NCI-H146 (cell line): ENCODE measurements at regions not wholly inside any gene's neighbourhood (a gene's known extent, or its start where the extent isn't known, plus 50 kb on each side); places are given as distances from the start of the nearest gene placed in this dataset.
A peak's percentile ranks its signal among the peaks of the same experiment; 100 is the strongest.

ENCODE experiments used
- DNase-seq: peaks from one replicate; lab custom pipeline; 2025; lab: John Stamatoyannopoulos, UW

DNA sequence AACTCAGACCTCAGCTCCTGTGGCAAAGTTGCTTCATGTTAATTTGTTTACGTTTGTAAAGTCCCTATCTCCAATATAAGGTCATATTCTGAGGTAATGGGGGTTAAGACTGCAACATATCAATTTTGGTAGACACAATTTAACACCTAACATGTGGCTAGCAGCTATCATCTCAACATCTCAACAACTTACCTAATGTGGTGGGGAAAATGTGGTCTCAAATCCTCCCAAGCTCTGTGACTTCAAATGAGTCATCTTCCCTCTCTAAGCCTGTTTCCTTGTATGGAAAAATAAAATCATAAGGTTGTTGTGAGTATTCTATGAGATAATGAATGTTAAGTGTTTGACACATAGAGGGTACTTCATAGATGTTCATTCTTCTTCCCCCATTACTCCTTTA lies 443.3 kb downstream of the CDK5RAP2 start:
- DNase-seq = no peak

DNA sequence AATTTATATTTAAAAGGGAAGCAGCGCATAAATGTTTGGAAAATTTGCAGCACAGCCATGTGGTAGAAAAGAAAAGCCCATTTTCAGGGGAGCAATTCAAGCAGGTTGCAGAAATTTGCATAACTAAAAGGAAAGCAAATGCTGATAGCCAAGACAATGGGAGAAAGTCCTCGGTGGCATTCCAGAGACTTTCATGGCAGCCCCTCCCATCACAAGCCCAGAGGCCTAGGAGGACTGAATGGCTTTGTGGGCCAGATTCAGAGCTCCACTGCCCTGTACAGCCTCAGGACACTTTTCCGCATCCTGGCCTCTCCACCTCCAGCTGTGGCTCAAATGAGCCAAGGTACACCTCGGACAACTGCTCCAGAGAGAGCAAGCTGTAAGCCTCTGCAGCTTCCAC lies 462.9 kb downstream of the CDK5RAP2 start:
- DNase-seq = no peak

DNA sequence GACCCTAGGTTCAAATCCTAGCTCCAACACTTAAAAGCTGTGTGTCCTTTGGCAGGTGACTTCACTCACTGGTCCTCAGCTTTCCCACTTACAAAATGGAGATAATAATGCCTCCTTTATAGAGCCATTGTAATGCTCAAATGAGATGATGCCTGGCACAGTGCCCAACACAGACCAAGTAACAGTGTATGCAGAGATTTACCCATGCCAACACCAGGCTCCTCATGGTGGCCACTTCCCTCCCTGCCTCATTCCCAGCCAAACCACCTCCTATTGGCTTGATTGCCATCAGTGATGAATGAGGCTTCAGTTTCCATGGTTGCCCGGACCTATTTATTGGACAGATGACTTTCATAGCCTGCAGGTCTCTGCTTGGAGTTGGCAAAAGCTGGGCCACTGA lies 469.4 kb downstream of the CDK5RAP2 start:
- DNase-seq = no peak

DNA sequence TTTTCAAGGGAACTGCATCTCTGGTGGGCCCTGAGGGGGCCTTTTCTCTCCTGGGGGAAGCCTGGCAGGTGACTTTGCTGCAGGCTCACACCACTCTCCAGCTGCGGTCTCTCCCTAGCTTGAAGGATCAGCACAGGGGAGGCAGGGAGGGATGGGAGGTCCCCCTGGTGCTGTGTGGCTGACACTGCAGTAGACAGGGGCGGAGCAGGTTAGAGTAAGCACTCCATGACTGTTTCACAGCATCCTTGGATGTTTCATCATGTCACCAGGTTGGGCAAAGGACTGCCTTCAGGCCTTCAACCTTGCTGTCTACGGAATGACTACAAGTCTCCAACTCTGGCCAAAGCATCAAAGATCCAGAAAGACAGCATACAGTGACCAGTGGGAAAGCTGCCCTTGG lies 470.7 kb downstream of the CDK5RAP2 start:
- peak; percentile 16 for DNase-seq

DNA sequence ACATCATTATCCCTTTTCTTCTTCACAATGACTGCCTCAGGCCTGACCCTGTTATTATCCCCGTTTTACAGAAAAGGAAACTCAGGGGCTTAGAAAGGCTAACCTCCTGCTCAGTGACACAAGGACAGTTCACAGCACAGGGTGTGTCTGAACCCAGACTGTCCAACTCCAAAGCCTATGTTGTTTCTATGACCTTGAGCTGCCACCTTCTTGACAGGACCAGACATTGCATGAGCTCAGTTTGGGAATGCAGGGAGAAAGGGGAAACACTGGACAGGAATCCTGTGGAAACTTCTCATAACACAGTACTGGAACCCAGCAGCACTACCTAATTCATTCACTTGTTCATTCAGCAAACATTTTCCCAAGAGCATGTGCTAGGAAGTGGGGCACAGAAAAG lies 472.8 kb downstream of the CDK5RAP2 start:
- DNase-seq = no peak

DNA sequence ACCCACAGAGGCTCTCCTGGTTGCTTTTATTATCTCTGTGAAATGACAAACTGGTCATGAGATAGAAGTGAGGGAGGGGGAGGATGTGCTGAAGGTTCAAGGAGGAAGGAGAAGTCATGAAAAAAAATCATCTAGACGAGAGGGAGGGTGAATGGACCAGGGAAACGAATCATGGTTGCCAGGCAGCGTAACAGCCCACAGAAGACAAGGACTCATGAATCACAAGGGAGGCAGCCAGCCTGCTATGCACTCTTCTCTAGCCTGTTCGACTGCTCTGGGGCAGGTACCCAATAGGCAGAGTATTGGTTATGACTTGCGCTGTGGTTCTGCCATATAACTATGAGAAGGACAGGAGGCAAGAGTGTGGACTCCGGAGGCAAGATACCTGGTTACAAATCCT lies 475.2 kb downstream of the CDK5RAP2 start:
- DNase-seq = no peak

DNA sequence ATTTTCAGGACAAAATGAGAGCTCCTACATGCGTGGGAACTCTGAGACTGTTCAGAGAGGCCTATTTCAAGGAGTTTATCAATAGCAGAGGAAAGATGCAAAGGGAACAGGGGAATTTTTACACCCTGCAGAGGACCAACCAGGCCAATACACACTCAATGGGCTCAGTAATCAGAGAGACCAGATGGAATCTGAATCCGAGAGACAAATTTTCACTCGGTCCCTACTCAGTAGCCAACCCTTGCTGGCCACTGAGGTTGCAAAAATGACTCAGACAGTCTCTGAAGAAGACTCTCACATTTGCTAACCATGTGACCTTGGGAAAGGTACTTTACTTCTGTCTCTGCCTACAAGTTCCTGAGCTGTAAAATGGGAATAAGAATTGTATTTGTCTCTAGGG lies 479.4 kb downstream of the CDK5RAP2 start:
- DNase-seq = no peak

DNA sequence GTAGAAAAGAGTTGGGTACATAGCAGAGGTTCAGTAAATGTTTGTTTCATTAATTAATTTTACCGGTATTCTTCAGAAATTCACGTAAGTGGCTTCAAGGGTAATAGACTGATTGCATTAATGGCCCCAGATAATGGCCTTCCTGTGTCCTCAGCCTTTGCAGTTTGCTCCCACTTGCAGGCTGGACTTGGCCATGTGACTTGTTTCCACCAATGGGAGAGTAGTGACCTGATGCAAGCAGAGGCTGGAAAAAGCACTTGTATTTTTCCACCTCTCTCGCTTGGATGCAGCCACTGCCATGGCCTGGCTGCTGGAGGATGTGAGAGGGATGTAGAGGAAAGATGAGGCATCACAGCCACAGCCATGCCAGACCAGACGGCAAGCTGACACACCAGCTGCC lies 480.9 kb downstream of the CDK5RAP2 start:
- DNase-seq = no peak

DNA sequence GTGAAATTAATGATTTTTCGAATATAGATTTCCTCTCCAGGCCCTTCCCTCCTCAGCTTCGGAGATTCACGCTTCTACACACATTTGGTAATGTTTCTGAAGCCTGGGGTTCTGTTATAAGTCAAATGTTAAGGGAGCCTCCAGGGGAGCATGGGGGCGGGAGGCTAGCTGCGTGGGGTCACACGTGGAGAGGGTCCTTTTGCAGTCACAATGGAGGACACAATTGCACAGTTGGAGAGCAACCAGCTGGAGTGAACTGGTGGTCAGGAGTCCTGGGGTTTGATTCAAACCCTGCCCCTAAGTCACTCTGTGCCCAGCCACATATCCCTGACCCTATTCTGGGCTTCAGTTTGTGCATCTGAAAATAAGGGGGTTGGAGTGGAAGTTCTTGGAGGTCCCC lies 481.4 kb downstream of the CDK5RAP2 start:
- DNase-seq = no peak

DNA sequence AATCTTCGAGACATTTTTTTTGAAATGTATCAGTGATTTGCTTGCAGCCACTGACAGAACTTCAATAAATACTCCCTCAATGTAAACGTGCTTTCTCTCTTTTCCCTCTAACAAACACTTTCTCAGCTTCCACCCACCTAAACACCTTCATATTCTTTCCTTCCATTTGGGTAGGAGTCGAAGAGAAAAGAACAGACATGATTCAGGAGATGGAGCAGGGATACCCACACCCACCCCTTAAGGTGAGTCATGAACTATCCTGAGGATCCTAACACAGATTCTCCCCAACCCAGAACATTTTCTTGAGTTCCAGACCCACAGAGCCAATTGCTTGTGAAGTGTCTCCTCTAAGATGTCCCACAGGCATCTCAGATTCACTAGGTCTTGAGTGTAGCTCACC lies 488.8 kb downstream of the CDK5RAP2 start:
- no peak for DNase-seq

DNA sequence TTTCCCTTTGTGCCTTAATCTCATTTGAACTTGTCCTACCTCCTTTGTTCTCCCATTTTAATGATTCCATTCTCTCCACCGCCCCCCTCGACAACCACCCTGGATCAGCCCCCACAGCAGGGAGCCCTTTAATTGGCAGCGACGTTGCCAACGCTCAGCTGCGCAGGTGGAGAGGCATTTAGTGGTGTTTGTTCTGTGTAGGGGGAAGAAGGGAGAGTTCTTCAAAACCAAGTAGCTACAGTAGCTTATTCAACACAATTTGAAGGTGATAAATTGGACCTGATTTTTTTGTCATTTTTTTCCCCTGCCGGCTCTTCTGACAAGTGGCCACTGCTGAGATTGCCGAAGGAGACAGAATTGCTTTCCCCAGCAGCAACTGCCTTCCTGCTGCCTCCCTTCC lies 499.1 kb downstream of the CDK5RAP2 start:
- DNase-seq = peak; percentile 66

DNA sequence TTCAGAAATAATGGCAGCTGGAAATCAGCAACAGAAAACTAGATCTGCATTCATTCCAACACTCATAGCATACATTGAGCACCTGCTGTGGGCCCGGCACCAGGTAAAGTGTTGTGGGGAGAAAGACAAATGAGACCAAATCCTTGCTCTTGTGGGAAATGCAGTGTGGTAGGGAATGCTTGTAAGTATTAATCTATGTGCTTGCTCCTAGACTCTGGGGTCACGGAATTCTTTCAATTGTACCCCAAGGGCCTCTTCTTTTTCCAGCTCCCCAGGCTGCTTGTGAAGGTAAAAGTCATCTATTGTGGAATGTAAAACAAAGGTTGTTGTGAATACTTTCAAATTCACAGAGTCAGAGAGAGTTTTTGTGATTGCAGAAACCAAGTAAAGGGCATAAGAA lies 501.9 kb downstream of the CDK5RAP2 start:
- no peak for DNase-seq

DNA sequence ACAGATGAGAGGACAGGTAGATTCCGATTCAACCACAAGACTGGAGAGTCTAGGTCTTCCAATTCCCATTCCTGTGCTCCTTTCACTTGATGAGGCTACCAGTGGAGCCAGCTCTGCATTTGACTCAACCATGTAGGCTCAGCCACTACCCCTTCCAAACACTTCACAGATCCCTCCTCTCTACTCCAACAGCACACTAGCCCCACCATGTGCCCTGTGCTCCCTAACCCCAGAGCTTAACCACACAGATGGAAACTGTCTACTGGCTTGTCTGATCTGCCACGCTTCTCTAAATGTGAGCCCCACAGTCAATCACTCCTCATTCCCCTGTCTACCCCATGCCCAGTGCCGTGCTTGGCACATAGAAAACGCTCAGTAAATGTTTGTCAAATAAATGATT lies 508.2 kb downstream of the CDK5RAP2 start:
- no peak for DNase-seq

DNA sequence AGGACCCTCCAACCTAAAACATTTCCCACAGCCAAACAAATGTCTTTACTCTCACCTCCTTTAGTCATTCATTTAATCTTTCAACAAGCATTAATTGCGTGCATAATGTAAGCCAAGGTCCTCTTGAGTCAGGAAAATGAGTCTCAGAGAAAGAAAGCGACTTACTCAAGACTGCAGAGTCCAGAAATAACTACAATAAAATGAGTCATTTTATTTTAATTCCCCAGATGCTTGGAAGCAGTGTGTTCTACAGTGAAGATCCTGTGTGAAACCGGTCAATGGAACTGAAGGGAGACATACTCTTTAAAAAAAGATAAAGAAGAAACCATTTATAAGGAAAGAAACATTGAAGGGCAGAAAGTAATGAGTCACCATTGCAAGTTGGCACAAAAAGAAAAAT lies 513.7 kb downstream of the CDK5RAP2 start:
- no peak for DNase-seq

DNA sequence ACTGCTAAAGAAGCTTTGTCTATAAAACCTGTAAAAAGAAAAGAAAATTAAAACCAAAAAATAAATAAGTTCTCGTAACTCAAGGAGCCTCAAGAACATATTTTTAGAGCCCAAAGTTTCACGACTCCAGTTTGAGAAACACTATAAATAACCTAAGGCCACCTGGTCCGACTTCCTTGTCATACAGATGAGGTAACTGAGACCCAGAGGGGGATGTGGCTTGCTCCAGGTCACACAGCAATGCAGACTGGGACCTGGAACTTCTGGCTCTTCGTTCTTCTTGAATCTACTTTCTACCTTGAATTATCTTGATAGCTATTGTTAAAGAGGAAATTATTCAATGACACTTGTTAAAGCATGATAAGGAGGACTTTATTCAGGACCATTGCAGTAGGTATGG lies 514.8 kb downstream of the CDK5RAP2 start:
- no peak for DNase-seq

DNA sequence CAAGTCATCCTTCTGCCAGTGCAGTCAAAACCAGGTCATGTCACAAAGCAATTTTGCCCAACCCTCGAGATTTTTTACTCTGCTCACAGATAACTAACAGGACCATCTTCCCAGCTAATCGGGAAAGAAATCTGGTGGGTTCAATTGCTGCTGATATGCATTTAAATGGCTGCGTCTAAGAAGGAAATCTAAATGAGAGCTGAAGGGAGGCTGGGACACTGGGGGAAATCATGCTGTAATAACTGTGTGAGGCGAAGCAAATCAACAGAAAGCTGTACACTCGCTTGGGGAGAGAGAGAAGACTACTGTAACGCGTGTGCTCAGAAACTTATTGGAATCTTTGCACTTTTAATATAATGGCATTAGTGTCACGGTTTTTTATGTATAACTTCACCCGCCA lies 535.0 kb downstream of the CDK5RAP2 start:
- no peak for DNase-seq

DNA sequence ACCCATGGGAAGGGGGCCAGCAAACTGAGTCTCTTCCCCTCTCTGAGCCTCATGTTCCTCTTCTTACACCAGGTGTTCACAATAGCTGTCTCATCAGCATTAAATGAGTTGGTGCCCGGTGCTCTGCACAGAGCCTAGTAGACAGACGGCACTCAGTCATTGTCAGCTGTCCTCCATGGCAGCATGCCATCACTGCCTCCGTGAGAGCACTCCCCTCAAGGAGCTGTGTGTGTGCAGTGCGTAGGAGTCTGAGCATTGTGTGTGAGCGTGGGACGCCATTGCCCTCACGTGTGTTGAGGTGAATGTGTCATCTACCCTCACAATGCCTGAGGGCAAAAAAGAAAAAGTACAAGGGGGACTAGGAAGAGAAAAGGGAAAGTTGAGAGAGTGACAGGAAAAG lies 536.5 kb downstream of the CDK5RAP2 start:
- no peak for DNase-seq

DNA sequence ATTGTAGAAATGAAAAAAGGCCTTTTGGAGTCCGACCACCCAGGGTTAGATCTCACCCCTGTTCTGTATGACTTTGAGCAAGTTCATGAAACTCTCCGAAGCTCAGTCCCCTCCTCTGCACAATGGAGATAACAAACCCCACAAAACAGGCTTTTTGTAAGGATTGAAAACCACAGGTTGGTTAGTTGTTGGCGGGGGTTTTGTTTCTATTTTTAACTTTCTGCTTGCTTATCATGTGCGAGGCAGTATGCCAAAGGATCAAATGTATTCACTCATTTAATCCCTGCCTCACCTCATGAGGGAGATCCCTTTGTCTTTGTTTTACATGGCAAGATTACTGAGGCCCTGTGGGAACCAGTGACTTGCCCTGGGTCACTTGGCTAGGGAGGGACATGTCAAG lies 539.1 kb downstream of the CDK5RAP2 start:
- DNase-seq = no peak

DNA sequence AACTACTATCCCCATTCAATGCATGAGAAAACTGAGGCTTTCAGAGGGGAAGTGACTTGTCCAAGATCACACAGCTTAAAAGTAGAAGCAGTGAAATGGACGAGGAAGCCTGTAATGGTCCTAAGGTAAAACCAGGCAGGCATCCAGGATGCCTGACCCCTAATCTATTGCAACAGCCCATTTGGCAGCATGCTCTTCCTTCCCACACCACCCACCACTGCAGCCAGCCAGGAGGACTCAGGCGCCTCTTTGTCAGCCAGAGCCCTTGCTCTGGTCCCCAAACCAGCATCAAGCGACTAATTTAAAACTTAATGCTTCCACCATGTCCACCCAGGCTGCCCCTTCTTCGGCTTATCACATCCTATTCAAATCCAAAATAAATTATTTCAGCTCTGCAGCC lies 541.6 kb downstream of the CDK5RAP2 start:
- DNase-seq = no peak

DNA sequence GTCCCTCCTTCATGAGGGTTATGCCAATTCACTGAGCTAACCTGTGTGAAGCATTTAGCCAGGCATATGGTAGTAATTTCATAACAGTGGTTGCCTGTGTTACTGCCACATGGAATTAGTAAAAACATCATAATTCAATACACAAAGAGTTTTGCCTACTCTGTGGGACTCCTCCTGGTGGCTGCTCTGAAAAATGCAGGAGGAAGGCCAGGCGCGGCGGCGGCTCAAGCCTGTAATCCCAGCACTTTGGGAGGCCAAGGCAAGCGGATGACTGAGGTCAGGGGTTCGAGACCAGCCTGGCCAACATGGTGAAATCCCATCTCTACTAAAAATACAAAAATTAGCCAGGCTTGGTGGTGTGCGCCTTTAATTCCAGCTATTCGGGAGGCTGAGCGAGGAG lies 547.3 kb downstream of the CDK5RAP2 start:
- no peak for DNase-seq

DNA sequence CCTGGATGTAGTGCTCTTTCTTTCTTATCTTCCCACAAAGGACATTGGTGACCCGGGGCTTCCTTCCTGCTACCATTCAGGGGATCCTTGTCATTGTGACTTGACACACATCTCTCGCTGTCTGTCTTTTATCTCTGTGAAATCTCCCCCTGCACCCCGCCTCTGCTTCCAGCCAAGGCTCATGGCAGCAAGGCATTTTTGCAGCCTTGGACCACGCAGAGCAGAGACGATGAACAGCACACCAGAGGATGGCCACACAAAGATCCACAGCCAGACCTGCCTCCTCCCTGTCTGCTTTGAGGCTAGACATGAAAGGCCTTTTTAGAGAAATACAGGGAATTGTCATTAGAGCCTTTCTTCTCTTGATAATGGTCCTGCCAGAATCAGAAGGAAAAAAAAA lies 549.1 kb downstream of the CDK5RAP2 start:
- no peak for DNase-seq

DNA sequence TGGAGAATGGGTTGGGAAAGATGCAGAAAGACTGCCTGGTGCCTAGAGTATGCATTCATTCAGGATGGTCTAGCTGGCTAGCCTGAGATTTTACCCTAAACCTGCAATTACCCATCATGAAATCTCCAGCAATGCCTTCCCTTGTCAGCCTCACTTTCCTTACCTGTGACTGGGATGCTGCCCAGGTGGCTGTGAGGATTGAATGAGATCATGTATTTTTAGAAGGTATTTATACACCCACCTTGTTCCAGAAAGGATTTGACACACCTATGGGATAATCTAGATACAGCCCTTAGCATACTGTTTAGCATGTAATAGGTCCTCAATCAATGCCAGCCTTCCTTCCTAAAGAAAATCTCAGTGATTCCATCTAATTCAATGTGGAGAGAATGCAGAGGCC lies 561.4 kb downstream of the CDK5RAP2 start:
- DNase-seq = no peak

DNA sequence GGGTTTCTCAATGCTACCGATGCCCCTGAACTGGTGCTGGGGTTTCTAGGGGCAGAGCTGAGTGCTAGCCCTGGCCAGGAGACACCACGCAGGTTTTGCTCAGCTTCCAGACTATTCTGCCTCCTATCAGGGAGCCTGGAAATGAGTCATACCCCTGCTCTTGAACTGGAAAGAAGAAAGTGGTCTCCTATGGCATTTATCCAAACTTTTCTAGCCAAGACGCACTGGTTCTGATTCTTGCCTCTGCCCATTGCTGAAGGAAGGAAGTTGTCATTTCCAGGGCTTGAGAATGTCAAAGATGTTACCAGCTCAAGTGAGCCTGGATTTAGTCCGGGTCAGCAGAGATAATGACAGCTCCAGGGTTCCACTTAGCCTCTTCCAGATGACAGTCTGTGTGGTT lies 561.9 kb downstream of the CDK5RAP2 start:
- DNase-seq = no peak

DNA sequence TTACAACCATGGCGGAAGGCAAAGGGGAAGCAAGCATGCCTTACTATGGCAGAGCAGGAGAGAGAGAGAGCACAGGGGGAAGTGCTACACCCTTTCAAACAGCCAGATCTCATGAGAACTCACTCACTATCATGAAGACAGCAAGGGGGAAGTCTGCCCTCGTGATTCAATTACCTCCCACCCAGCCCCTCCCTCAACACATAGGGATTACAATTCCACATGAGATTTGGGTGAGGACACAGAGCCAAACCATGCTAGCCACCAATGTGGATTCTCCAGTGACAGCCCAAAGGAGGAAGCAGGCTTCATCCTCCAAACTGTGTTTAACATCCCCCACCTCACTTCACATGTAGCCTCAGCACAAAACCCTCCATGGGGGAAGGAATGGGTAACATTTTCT lies 563.7 kb downstream of the CDK5RAP2 start:
- DNase-seq = no peak

DNA sequence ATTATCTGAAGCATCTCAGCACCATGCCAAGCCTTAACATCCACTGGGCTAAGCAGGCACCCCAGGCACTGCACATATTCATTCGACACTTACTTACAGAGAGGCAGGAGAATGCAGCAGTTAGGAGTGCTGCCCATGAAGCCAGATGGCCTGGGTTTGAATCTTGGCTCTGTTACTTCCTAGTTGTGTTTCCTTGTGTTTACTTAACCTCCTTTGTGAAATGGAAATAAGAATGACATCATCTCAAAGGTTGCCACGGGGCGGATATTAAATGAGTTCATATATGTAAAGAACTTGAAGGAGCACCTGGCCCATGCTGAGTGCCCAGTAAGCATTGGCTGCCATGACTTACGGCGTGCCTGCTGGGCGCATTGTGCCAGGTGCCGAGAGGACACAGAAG lies 565.2 kb downstream of the CDK5RAP2 start:
- DNase-seq = no peak
